ENCODE measurements at regions not wholly inside any gene's neighbourhood (a gene's known extent, or its start where the extent isn't known, plus 50 kb on each side); places are given as distances from the start of the nearest gene placed in this dataset.

DNA sequence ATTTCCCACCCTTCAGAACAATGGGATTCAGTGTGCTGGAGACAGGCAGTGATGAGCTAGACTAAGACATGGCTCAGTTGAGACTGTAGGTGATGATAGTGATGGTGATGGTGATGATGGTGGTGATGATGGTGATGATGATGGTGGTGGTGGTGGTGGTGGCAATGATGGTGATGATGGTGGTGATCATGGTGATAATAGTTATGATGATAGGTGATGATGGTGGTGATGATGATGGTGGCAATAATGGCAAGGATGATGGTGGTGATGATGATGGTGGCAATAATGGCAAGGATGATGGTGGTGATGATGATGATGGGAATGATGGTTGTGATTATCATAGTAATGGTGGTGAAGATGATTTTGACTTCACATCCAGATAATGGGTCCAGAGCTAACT lies 176.7 kb downstream of the NXNL2 start:
- CTCF ChIA-PET = no interaction called here
- no peak for ATAC-seq
- no peak overlapping the region for H3K27ac ChIP-seq (ENCODE audit: control insufficient read depth, insufficient read depth)

More for the DNA sequence above, 176.7 kb downstream of the NXNL2 start:
- Histone ChIP-seq H4K20me1 (ENCODE audit: control insufficient read depth, insufficient read depth) (no peaks in the 10 kb centered on the region), H3K27me3 (replicated peaks in 1 of 2; ENCODE audit: control insufficient read depth in 2 of 2, insufficient read depth in 2 of 2, low read length in 1 of 2) (no peaks in the 10 kb centered on the region), H3K4me1 (ENCODE audit: control insufficient read depth, insufficient read depth, low read length) (no peaks in the 10 kb centered on the region), H2AFZ (ENCODE audit: control insufficient read depth, low read depth, low read length) (no peak overlapping the region), H3K9me3 (replicated peaks; ENCODE audit: control insufficient read depth, insufficient read depth, low read length) (no peaks in the 10 kb centered on the region), H3K4me2 (ENCODE audit: control insufficient read depth, insufficient read depth) (no peak overlapping the region), H3K36me3 (ENCODE audit: control insufficient read depth in 2 of 2, insufficient read depth in 2 of 2, low read length in 1 of 2) (no peaks in the 10 kb centered on the region), H3K79me2 (ENCODE audit: control insufficient read depth, insufficient read depth, low read length) (no peaks in the 10 kb centered on the region), H3K9ac (ENCODE audit: control insufficient read depth, insufficient read depth, low read length) (no peak overlapping the region), H3K4me3 (no peak overlapping the region)
- ChIA-PET SMC1A (ENCODE audit: uncharacterized antibody, unreplicated experiment) (no interaction called here), RAD21 (ENCODE audit: unreplicated experiment) (no interaction called here), POLR2A (no interaction called here)
- DNase-seq (ENCODE audit: low read depth, low spot score) (no peak), FAIRE-seq (no peak)
- in situ Hi-C loops (cut with MboI) = no loop called here
- intact Hi-C loops (cut with micrococcal nuclease; ENCODE audit: unreplicated experiment) = no loop called here
- TF ChIP-seq TAF1 (IDR thresholded peaks at IDR 0.05; ENCODE audit: borderline replicate concordance, low read depth, low read length) (no peak), JUNB (IDR thresholded peaks at IDR 0.05) (no peak), MTA2 (IDR thresholded peaks at IDR 0.05; ENCODE audit: low read depth) (no peak), MEF2B (IDR thresholded peaks at IDR 0.05; ENCODE audit: partially characterized antibody, poor library complexity, severe bottlenecking) (no peak), CHD2 (IDR thresholded peaks at IDR 0.05; ENCODE audit: borderline replicate concordance, low read depth, low read length) (no peak), SP1 (IDR thresholded peaks at IDR 0.05; ENCODE audit: low read depth, low read length) (no peak), NBN (IDR thresholded peaks at IDR 0.05) (no peak), NFXL1 (IDR thresholded peaks at IDR 0.05; ENCODE audit: borderline replicate concordance) (no peak)
- TF ChIP-seq, protein P1, sequence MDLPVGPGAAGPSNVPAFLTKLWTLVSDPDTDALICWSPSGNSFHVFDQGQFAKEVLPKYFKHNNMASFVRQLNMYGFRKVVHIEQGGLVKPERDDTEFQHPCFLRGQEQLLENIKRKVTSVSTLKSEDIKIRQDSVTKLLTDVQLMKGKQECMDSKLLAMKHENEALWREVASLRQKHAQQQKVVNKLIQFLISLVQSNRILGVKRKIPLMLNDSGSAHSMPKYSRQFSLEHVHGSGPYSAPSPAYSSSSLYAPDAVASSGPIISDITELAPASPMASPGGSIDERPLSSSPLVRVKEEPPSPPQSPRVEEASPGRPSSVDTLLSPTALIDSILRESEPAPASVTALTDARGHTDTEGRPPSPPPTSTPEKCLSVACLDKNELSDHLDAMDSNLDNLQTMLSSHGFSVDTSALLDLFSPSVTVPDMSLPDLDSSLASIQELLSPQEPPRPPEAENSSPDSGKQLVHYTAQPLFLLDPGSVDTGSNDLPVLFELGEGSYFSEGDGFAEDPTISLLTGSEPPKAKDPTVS (IDR thresholded peaks at IDR 0.05; ENCODE audit: low read depth, low read length) = no peak
- TF ChIP-seq, protein P2, sequence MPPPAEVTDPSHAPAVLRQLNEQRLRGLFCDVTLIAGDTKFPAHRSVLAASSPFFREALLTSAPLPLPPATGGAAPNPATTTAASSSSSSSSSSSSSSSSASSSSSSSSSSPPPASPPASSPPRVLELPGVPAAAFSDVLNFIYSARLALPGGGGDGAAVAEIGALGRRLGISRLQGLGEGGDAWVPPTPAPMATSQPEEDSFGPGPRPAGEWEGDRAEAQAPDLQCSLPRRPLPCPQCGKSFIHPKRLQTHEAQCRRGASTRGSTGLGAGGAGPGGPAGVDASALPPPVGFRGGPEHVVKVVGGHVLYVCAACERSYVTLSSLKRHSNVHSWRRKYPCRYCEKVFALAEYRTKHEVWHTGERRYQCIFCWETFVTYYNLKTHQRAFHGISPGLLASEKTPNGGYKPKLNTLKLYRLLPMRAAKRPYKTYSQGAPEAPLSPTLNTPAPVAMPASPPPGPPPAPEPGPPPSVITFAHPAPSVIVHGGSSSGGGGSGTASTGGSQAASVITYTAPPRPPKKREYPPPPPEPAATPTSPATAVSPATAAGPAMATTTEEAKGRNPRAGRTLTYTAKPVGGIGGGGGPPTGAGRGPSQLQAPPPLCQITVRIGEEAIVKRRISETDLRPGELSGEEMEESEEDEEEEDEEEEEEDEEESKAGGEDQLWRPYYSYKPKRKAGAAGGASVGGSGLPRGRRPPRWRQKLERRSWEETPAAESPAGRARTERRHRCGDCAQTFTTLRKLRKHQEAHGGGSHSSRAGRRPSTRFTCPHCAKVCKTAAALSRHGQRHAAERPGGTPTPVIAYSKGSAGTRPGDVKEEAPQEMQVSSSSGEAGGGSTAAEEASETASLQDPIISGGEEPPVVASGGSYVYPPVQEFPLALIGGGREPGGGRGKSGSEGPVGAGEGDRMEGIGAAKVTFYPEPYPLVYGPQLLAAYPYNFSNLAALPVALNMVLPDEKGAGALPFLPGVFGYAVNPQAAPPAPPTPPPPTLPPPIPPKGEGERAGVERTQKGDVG (CRISPR knock-in tag; IDR thresholded peaks at IDR 0.05) = no peak
- no TSS peak for BruUV-seq (replicated peaks)
